ENCODE measurements at regions not wholly inside any gene's neighbourhood (a gene's known extent, or its start where the extent isn't known, plus 50 kb on each side); places are given as distances from the start of the nearest gene placed in this dataset.

GRCh38 chr18:47731276-47731675, 199.2 kb downstream of the SMAD2 start:
- TF ChIP-seq, protein P1, sequence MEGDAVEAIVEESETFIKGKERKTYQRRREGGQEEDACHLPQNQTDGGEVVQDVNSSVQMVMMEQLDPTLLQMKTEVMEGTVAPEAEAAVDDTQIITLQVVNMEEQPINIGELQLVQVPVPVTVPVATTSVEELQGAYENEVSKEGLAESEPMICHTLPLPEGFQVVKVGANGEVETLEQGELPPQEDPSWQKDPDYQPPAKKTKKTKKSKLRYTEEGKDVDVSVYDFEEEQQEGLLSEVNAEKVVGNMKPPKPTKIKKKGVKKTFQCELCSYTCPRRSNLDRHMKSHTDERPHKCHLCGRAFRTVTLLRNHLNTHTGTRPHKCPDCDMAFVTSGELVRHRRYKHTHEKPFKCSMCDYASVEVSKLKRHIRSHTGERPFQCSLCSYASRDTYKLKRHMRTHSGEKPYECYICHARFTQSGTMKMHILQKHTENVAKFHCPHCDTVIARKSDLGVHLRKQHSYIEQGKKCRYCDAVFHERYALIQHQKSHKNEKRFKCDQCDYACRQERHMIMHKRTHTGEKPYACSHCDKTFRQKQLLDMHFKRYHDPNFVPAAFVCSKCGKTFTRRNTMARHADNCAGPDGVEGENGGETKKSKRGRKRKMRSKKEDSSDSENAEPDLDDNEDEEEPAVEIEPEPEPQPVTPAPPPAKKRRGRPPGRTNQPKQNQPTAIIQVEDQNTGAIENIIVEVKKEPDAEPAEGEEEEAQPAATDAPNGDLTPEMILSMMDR (IDR thresholded peaks at IDR 0.05; ENCODE audit: low read length), result no peak
- TF ChIP-seq EZH2 (IDR thresholded peaks at IDR 0.05; ENCODE audit: borderline replicate concordance, low read length), result no peak

Measured in OCI-LY1 (cell line).